Left lung (tissue), 4 donors: ENCODE measurements at regions not wholly inside any gene's neighbourhood (a gene's known extent, or its start where the extent isn't known, plus 50 kb on each side); places are given as distances from the start of the nearest gene placed in this dataset.
"Not testable (repeated sequence)": the region's sequence is repeated elsewhere in the genome, so short reads cannot be mapped to it uniquely, and the experiment has no call there.

Experiments
- ATAC-seq: fragments of 200-7000 bp; cut with Tn5 transposase; one replicate; pipeline ENCODE4 v1.9.1; 2020; ENCODE audit warnings: moderate library complexity
- DNase-seq, 4 donors: peaks; one replicate each; pipeline ENCODE4 v3.0.0-alpha.2; 2013 to 2020
- H3K27ac ChIP-seq, 2 donors: fragments of 200-600 bp; sonication (generic) in 1 of 2; one replicate each; pipeline versions ENCODE4 v1.5.0 to v1.8.0; 2020 to 2021
- H3K27me3 ChIP-seq, 2 donors: fragments of 200-600 bp; sonication (generic) in 1 of 2; one replicate each; pipeline versions ENCODE4 v1.5.0 to v1.8.0; 2020 to 2021
- H3K36me3 ChIP-seq, 2 donors: fragments of 200-600 bp; sonication (generic) in 1 of 2; one replicate each; pipeline versions ENCODE4 v1.5.0 to v1.8.0; 2020 to 2021
- H3K4me1 ChIP-seq, 2 donors: fragments of 200-600 bp; one replicate each; pipeline ENCODE4 v1.8.0; 2021
- H3K4me3 ChIP-seq, 2 donors: fragments of 200-600 bp; sonication (generic) in 1 of 2; one replicate each; pipeline versions ENCODE4 v1.5.0 to v1.8.0; 2020 to 2021; ENCODE audit warnings: mild to moderate bottlenecking in 1 of 2
- H3K9me3 ChIP-seq, 2 donors: fragments of 200-600 bp; sonication (generic) in 1 of 2; one replicate each; pipeline versions ENCODE4 v1.5.0 to v1.8.0; 2020 to 2021
- CTCF ChIP-seq, 2 donors: fragments of 200-600 bp; sonication (generic) in 1 of 2; IDR thresholded peaks; one replicate each; pipeline versions ENCODE4 v1.5.0 to v1.8.0; 2021; ENCODE audit warnings: antibody characterized with exemption in 2 of 2
- intact Hi-C, 2 donors: fragments of 100-400 bp; cut with DNase I; formaldehyde crosslinking; loops; one replicate each; pipeline versions ENCODE4 v1.11.2 to v1.14.2; 2022
- donor health status: DM: no; HTN: yes; CAD: no.
- donor health status: DM: no; HTN: no; CAD: no.

- Histone ChIP-seq H3K4me3 (no peak overlapping the region), H3K27ac (no peak overlapping the region), H3K9me3 (peaks cover 0 to 6% of the 10 kb centered on the region in 2 donors), H3K36me3 (no peaks in the 10 kb centered on the region), H3K27me3 (no peaks in the 10 kb centered on the region), H3K4me1 (no peaks in the 10 kb centered on the region)
- DNase-seq (no peak), ATAC-seq (no peak)
- TF ChIP-seq CTCF (IDR thresholded peaks at IDR 0.05) = no peak
- intact Hi-C loops = loop anchor here in 1 of 2 donors (10.0 kb wide), 1 partner anchor 176 kb away; no protein-coding TSS in a partner anchor
Measured at GRCh38 chr11:12058425-12059115, 50.1 kb upstream of the DKK3 start.

- not testable (repeated sequence) for H3K27ac ChIP-seq, H3K27me3 ChIP-seq, H3K9me3 ChIP-seq, H3K4me1 ChIP-seq, H3K36me3 ChIP-seq, ATAC-seq, DNase-seq, H3K4me3 ChIP-seq
- intact Hi-C loops = loop anchor here in 1 of 2 donors (10.0 kb wide), 1 partner anchor 176 kb away; no protein-coding TSS in a partner anchor
Measured at GRCh38 chr11:12059144-12059543, 50.7 kb upstream of the DKK3 start.

- no peak for TF ChIP-seq CTCF (IDR thresholded peaks at IDR 0.05)
- Histone ChIP-seq H3K27ac (no peak overlapping the region), H3K4me1 (peaks cover 0 to 6% of the 10 kb centered on the region in 2 donors), H3K4me3 (no peak overlapping the region), H3K27me3 (no peaks in the 10 kb centered on the region), H3K36me3 (no peaks in the 10 kb centered on the region), H3K9me3 (peaks cover 0 to 6% of the 10 kb centered on the region in 2 donors)
- intact Hi-C loops = no loop called here
- DNase-seq (no peak), ATAC-seq (no peak)
Measured at GRCh38 chr11:12060385-12060985, 49.9 kb upstream of the MICAL2 start.
